ENCODE measurements at regions not wholly inside any gene's neighbourhood (a gene's known extent, or its start where the extent isn't known, plus 50 kb on each side); places are given as distances from the start of the nearest gene placed in this dataset.
"Not testable (repeated sequence)": the region's sequence is repeated elsewhere in the genome, so short reads cannot be mapped to it uniquely, and the experiment has no call there.

GRCh38 chr12:73719223-73719622 lies 818.4 kb upstream of the ATXN7L3B start:
- DNase-seq = no peak
- H3K4me1 Mint-ChIP-seq = no peaks in the 10 kb centered on the region
- H3K9me3 Mint-ChIP-seq = peaks cover 4 to 15% (median 6%) of the 10 kb centered on the region in 6 donors
- H3K27ac Mint-ChIP-seq = no peak overlapping the region
- H3K4me3 Mint-ChIP-seq = no peak overlapping the region
- H3K27me3 Mint-ChIP-seq (ENCODE audit: low read depth in 3 of 3) = peaks cover 0 to 2% (median 1%) of the 10 kb centered on the region in 3 donors
- H3K36me3 Mint-ChIP-seq = no peaks in the 10 kb centered on the region

GRCh38 chr12:73726881-73727280 lies 810.8 kb upstream of the ATXN7L3B start:
- DNase-seq = no peak
- peaks cover 1 to 18% (median 7%) of the 10 kb centered on the region in 6 donors for H3K9me3 Mint-ChIP-seq
- H3K36me3 Mint-ChIP-seq = no peaks in the 10 kb centered on the region
- no peak overlapping the region for H3K27ac Mint-ChIP-seq
- peaks cover 0 to 2% (median 0%) of the 10 kb centered on the region in 3 donors for H3K27me3 Mint-ChIP-seq (ENCODE audit: low read depth in 3 of 3)
- no peak overlapping the region for H3K4me3 Mint-ChIP-seq
- H3K4me1 Mint-ChIP-seq = no peaks in the 10 kb centered on the region

- no peak for DNase-seq
- H3K4me3 Mint-ChIP-seq = no peak overlapping the region
- no peaks in the 10 kb centered on the region for H3K4me1 Mint-ChIP-seq
- no peaks in the 10 kb centered on the region for H3K36me3 Mint-ChIP-seq
- H3K27ac Mint-ChIP-seq = no peak overlapping the region
- peaks cover 0 to 4% (median 0%) of the 10 kb centered on the region in 3 donors for H3K27me3 Mint-ChIP-seq (ENCODE audit: low read depth in 3 of 3)
- H3K9me3 Mint-ChIP-seq = peaks cover under 1 to 10% (median 3%) of the 10 kb centered on the region in 6 donors
Observed at GRCh38 chr12:73731658-73732057, 806.0 kb upstream of the ATXN7L3B start.

GRCh38 chr12:73769337-73769736 lies 768.3 kb upstream of the ATXN7L3B start:
- no peak for DNase-seq
- Mint-ChIP-seq H3K36me3 (peaks cover 0 to 4% (median 0%) of the 10 kb centered on the region in 3 donors), H3K27ac (no peak overlapping the region), H3K4me1 (no peaks in the 10 kb centered on the region), H3K9me3 (peaks cover 3 to 38% (median 17%) of the 10 kb centered on the region in 6 donors), H3K4me3 (no peak overlapping the region), H3K27me3 (ENCODE audit: low read depth in 3 of 3) (no peaks in the 10 kb centered on the region)

GRCh38 chr12:73798523-73798922 lies 739.1 kb upstream of the ATXN7L3B start:
- Mint-ChIP-seq H3K4me1 (no peaks in the 10 kb centered on the region), H3K27ac (no peak overlapping the region), H3K36me3 (no peaks in the 10 kb centered on the region), H3K9me3 (peaks cover 5 to 30% (median 13%) of the 10 kb centered on the region in 6 donors), H3K27me3 (ENCODE audit: low read depth in 3 of 3) (no peaks in the 10 kb centered on the region), H3K4me3 (no peak overlapping the region)
- DNase-seq = no peak

- no peaks in the 10 kb centered on the region for H3K4me1 Mint-ChIP-seq
- H3K27me3 Mint-ChIP-seq (ENCODE audit: low read depth in 3 of 3) = peaks cover 0 to 1% (median 0%) of the 10 kb centered on the region in 3 donors
- no peak overlapping the region for H3K4me3 Mint-ChIP-seq
- DNase-seq = no peak
- no peaks in the 10 kb centered on the region for H3K36me3 Mint-ChIP-seq
- no peak overlapping the region for H3K27ac Mint-ChIP-seq
- peaks cover 2 to 11% (median 5%) of the 10 kb centered on the region in 6 donors for H3K9me3 Mint-ChIP-seq
Observed at GRCh38 chr12:73815072-73815645, 722.5 kb upstream of the ATXN7L3B start.

GRCh38 chr12:73817161-73817560 lies 720.5 kb upstream of the ATXN7L3B start:
- no peak for DNase-seq
- Mint-ChIP-seq H3K4me1 (no peaks in the 10 kb centered on the region), H3K4me3 (no peak overlapping the region), H3K9me3 (peaks cover 3 to 27% (median 13%) of the 10 kb centered on the region in 6 donors), H3K36me3 (peaks cover 0 to 2% (median 0%) of the 10 kb centered on the region in 3 donors), H3K27me3 (ENCODE audit: low read depth in 3 of 3) (peaks cover 0 to 1% (median 0%) of the 10 kb centered on the region in 3 donors), H3K27ac (no peak overlapping the region)

- no peak overlapping the region for H3K4me3 Mint-ChIP-seq
- no peak for DNase-seq
- no peak overlapping the region for H3K27ac Mint-ChIP-seq
- no peaks in the 10 kb centered on the region for H3K4me1 Mint-ChIP-seq
- peaks cover 0 to 4% (median 2%) of the 10 kb centered on the region in 6 donors for H3K9me3 Mint-ChIP-seq
- no peaks in the 10 kb centered on the region for H3K36me3 Mint-ChIP-seq
- no peaks in the 10 kb centered on the region for H3K27me3 Mint-ChIP-seq (ENCODE audit: low read depth in 3 of 3)
Observed at GRCh38 chr12:73833746-73834145, 703.9 kb upstream of the ATXN7L3B start.

- Mint-ChIP-seq H3K4me3 (no peak overlapping the region), H3K4me1 (no peaks in the 10 kb centered on the region), H3K27me3 (ENCODE audit: low read depth in 3 of 3) (peaks cover 0 to 2% (median 0%) of the 10 kb centered on the region in 3 donors), H3K27ac (no peak overlapping the region), H3K36me3 (no peaks in the 10 kb centered on the region), H3K9me3 (peaks cover 6 to 20% (median 13%) of the 10 kb centered on the region in 6 donors)
- no peak for DNase-seq
Observed at GRCh38 chr12:73841963-73842362, 695.7 kb upstream of the ATXN7L3B start.

GRCh38 chr12:73863546-73863945 lies 674.1 kb upstream of the ATXN7L3B start:
- H3K36me3 Mint-ChIP-seq = no peaks in the 10 kb centered on the region
- peaks cover 0 to 2% (median 0%) of the 10 kb centered on the region in 3 donors for H3K27me3 Mint-ChIP-seq (ENCODE audit: low read depth in 3 of 3)
- no peak for DNase-seq
- peaks cover 8 to 24% (median 10%) of the 10 kb centered on the region in 6 donors for H3K9me3 Mint-ChIP-seq
- no peak overlapping the region for H3K27ac Mint-ChIP-seq
- no peak overlapping the region for H3K4me3 Mint-ChIP-seq
- no peaks in the 10 kb centered on the region for H3K4me1 Mint-ChIP-seq

GRCh38 chr12:73867147-73867546 lies 670.5 kb upstream of the ATXN7L3B start:
- H3K4me3 Mint-ChIP-seq = no peak overlapping the region
- H3K27me3 Mint-ChIP-seq (ENCODE audit: low read depth in 3 of 3) = no peaks in the 10 kb centered on the region
- no peak for DNase-seq
- no peaks in the 10 kb centered on the region for H3K36me3 Mint-ChIP-seq
- H3K9me3 Mint-ChIP-seq = peaks cover 5 to 18% (median 9%) of the 10 kb centered on the region in 6 donors
- no peaks in the 10 kb centered on the region for H3K4me1 Mint-ChIP-seq
- H3K27ac Mint-ChIP-seq = no peak overlapping the region

GRCh38 chr12:73877291-73877690 lies 660.3 kb upstream of the ATXN7L3B start:
- not testable (repeated sequence) for H3K27me3 Mint-ChIP-seq (ENCODE audit: low read depth in 3 of 3); DNase-seq; H3K36me3 Mint-ChIP-seq; H3K4me3 Mint-ChIP-seq; H3K4me1 Mint-ChIP-seq; H3K27ac Mint-ChIP-seq; H3K9me3 Mint-ChIP-seq

- Mint-ChIP-seq H3K27me3 (ENCODE audit: low read depth in 3 of 3) (no peaks in the 10 kb centered on the region), H3K4me1 (no peaks in the 10 kb centered on the region), H3K27ac (no peak overlapping the region), H3K36me3 (no peaks in the 10 kb centered on the region), H3K9me3 (peaks cover 4 to 23% (median 11%) of the 10 kb centered on the region in 6 donors), H3K4me3 (no peak overlapping the region)
- no peak for DNase-seq
Observed at GRCh38 chr12:73892201-73892600, 645.4 kb upstream of the ATXN7L3B start.

- Mint-ChIP-seq H3K4me1 (no peaks in the 10 kb centered on the region), H3K27ac (no peak overlapping the region), H3K4me3 (no peak overlapping the region), H3K36me3 (no peaks in the 10 kb centered on the region), H3K9me3 (peaks cover 0 to 5% (median 3%) of the 10 kb centered on the region in 6 donors), H3K27me3 (ENCODE audit: low read depth in 3 of 3) (no peaks in the 10 kb centered on the region)
- no peak for DNase-seq
Observed at GRCh38 chr12:73898645-73899044, 639.0 kb upstream of the ATXN7L3B start.

- H3K4me3 Mint-ChIP-seq = no peak overlapping the region
- H3K27ac Mint-ChIP-seq = no peak overlapping the region
- H3K4me1 Mint-ChIP-seq = no peaks in the 10 kb centered on the region
- H3K9me3 Mint-ChIP-seq = peaks cover 2 to 6% (median 3%) of the 10 kb centered on the region in 6 donors
- H3K36me3 Mint-ChIP-seq = no peaks in the 10 kb centered on the region
- H3K27me3 Mint-ChIP-seq (ENCODE audit: low read depth in 3 of 3) = no peaks in the 10 kb centered on the region
- DNase-seq = no peak
Observed at GRCh38 chr12:73902260-73902659, 635.4 kb upstream of the ATXN7L3B start.
